SK-N-SH treated with all-trans-retinoic acid at 6 μM for 48 hours (cell line): ENCODE measurements at regions not wholly inside any gene's neighbourhood (a gene's known extent, or its start where the extent isn't known, plus 50 kb on each side); places are given as distances from the start of the nearest gene placed in this dataset.

ENCODE experiments used
- CSDC2 ChIP-seq: fragments of 250-450 bp; sonication (Bioruptor Pico); IDR thresholded peaks from 2 replicates; pipeline ENCODE4 v1.5.0; 2020; ENCODE audit warnings: mild to moderate bottlenecking, moderate library complexity
- ZNF565 ChIP-seq: fragments of 450-650 bp; formaldehyde crosslinking; conservative IDR thresholded peaks from 2 replicates; pipeline ENCODE4 v1.5.0; 2020; ENCODE audit warnings: low read depth, mild to moderate bottlenecking, moderate library complexity
- TF ChIP-seq, protein P1 (sequence below): fragments of 250-450 bp; sonication (Bioruptor Pico); IDR thresholded peaks from 2 replicates; pipeline ENCODE4 v1.8.0; 2020; ENCODE audit warnings: mild to moderate bottlenecking, moderate library complexity, borderline replicate concordance

DNA sequence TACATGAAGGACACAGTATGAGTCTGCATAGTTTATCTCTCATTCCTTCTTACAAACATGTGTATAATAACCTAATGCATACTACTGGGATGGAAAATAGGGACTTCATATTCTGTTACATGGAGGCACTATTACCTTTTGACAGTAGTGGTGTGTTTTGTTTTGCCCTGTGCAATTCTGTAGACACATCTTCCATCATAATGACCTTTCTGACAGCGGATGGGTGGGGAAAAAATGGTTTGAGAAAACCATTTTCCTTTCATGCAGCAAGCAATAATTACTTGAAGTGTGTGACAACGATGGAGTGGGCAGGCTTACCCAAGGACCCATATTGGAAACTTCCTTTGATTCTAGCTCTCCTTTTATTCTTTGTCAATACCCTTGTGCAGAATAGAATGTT, 153.6 kb upstream of the ONECUT1 start:
- TF ChIP-seq ZNF565 (CRISPR knock-in tag) (no peak), CSDC2 (CRISPR knock-in tag) (no peak)
- TF ChIP-seq, protein P1, sequence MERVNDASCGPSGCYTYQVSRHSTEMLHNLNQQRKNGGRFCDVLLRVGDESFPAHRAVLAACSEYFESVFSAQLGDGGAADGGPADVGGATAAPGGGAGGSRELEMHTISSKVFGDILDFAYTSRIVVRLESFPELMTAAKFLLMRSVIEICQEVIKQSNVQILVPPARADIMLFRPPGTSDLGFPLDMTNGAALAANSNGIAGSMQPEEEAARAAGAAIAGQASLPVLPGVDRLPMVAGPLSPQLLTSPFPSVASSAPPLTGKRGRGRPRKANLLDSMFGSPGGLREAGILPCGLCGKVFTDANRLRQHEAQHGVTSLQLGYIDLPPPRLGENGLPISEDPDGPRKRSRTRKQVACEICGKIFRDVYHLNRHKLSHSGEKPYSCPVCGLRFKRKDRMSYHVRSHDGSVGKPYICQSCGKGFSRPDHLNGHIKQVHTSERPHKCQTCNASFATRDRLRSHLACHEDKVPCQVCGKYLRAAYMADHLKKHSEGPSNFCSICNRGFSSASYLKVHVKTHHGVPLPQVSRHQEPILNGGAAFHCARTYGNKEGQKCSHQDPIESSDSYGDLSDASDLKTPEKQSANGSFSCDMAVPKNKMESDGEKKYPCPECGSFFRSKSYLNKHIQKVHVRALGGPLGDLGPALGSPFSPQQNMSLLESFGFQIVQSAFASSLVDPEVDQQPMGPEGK = no peak
